Putamen (tissue), 1 donor: ENCODE measurements at regions not wholly inside any gene's neighbourhood (a gene's known extent, or its start where the extent isn't known, plus 50 kb on each side); places are given as distances from the start of the nearest gene placed in this dataset.
"Not testable (repeated sequence)": the region's sequence is repeated elsewhere in the genome, so short reads cannot be mapped to it uniquely, and the experiment has no call there.

ENCODE experiments used
- DNase-seq: peaks from one replicate; pipeline ENCODE4 v3.0.0-alpha.2; 2016; ENCODE audit warnings: low spot score

- no peak for DNase-seq
These were observed 92.7 kb downstream of the C12orf75 start for GRCh38 chr12:105423237-105423636.

- no peak for DNase-seq
These were observed 93.4 kb downstream of the C12orf75 start for GRCh38 chr12:105423921-105424320.

GRCh38 chr12:105425254-105426174, 95.0 kb downstream of the C12orf75 start:
- DNase-seq = no peak

- DNase-seq = no peak
These were observed 96.3 kb downstream of the C12orf75 start for GRCh38 chr12:105426766-105427165.

GRCh38 chr12:105427883-105428282, 97.4 kb downstream of the C12orf75 start:
- no peak for DNase-seq

DNA sequence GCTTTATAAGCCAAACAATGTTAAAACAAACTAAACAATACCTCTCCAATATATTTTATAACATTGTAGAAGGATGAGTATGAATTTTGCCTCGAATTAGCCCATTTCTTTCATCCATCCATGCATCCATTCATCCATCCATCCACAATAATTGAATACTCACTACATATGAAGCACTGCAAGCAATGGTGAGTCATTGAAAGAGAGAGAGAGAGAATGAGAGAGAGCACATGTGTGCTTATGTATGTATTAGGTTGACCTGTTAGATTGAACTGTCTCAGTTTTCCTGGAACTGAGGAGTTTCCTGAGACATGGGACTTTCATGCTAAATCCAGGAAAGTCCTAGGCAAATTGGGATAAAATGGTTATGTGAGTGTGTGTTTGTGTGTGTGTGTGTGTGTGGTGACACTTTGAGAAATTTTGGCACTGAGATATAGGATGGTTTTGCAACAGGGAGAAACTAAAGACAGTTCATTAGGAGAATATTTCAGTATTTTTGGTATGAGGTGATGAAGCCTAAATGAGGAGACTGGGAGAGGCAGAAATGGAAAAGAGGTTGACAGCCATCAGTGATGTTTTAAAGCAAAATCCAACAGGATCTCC, 98.4 kb downstream of the C12orf75 start:
- DNase-seq = no peak

DNA sequence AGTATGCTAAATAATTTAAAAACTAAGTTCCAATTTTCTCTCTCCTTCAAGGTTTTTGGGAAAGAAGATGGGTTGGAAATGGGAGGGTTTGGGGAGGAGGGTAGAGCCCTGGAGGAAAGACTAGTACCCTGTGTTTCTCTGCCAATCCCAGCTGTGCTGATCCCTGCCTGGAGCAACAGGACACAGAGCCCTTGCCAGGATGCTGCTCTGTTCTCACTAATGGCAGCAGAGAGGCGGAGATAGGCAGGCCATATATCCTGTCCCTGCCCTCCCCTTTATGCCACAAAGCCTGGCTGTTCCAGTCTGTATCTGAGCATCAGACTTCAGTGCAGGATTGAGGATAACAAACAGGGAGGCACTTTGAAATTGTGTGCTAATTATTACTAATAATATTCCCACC, 99.0 kb downstream of the C12orf75 start:
- no peak for DNase-seq

DNA sequence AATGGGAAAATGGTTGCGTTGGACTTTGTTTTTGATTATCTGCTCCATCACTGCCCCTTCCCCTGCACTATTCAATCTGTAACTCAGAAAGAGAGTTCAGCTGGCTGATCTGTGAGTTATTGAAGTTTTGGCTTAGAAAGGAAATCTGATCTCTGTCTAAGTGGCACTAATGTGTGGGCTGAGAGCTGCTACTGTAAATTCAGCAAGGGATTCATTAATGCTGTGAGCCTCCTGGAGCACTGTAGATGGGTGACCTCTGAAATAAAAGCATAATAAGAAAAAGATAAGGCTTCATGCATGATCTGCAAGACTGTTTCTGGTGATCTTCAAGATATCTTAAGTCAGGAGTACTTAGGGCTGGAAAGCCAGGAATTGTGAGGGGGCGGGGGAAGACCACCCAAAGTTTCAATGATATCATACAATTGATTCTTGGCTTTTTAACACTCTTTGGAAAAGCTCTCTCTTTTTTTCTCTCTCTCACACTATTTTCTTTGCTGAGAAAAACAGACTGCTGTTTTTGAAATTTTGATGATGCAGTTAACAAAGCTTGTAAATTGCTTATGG, 101.1 kb downstream of the C12orf75 start:
- no peak for DNase-seq

DNA sequence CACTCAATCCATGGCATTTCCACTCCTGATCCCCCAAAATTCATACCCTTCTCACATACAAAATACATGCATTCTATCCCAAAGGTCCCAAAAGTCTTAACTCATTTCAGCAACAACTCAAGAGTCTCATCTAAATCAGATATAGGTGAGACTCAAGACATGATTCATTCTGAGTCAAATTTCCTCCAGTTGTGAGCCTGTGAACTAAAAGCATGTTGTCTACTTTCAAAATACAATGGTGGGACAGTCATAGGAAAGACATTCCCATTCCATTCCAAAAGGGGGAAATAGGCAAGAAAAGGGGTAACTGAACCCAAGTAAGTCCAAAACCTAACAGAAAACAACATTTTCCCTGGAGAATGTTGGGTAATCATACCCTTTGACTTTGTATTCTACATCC, 103.3 kb downstream of the C12orf75 start:
- DNase-seq = no peak

GRCh38 chr12:105436636-105437035, 106.1 kb downstream of the C12orf75 start:
- DNase-seq = no peak

- no peak for DNase-seq
These were observed 109.7 kb downstream of the C12orf75 start for GRCh38 chr12:105440037-105440664.

DNA sequence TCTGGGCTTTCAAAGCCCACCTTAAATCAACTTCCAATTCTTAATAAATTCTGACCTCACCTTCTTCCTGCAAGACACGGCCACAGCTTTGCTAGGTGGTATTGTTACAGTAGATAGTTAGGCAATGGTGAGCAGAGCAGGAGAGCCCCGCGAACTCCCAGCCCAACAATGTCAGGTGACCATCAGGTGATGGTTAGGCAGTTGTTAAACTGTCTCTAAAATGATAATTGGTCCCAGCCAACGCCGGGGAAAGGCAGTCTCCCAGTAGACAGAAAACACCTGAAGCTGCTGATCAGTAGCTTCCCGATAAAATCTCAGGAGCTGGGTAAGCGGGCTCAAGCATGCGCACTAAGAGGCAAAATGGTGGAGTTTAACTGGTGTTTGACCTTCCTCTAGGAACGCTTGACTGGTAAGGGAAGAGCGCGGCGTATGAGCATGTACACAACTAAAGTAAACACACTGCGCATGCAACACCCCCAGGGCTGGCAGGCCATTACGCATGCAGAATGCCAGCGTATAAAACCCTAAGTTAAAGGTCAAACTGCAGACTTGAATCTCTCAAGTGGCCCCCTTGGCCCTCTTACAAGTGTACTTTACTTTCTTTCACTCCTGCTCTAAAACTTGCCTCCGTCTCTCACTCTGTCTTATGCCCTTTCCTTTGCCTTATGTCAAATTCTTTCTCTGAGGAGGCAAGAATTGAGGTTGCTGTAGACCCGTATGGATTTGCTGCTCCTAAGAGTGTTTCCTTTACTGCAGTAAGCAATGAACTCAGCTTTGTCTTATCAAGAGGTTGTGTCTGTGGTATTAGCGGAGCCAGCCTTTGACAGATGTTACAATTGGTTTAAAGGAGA, 113.5 kb downstream of the C12orf75 start:
- DNase-seq = no peak

DNA sequence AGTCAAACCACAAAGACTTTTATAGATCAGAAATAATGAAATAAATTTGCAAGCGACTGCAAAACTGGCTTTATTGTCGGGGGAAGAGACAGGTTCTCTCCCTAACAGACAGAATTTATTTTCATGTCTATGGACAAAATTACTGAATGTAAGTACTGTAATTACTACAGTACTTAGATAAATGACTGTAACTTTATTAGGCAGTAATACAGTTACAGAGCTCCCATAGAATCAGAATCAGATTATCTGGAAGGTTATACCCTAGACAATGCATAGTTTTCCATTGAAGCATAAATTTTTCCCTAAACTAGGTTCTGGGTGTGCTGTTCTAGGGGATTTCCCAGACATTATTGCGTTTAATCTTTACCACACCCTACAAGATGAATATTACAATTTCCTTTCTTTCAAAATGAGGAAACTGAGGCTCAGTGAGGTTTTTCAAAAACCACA, 114.2 kb downstream of the C12orf75 start:
- no peak for DNase-seq

DNA sequence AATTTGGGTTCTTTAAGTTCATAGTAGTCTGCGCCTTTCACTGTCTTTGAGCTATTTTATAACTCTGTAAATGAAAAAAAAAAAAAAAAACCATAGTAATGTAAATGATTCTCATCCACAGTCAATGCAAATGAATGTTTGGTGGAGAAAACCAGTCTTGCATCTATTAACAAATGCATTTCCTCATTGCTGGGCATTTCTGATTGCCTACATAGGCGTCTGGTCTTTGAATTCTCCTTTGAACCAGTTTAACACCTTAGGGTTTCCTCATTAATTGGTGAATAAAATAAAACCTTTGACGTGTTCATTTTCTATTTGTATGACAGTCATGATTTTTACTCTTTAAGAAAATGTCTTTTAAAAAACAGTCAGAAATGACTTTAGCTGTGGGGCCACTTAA, 114.8 kb downstream of the C12orf75 start:
- DNase-seq = no peak

DNA sequence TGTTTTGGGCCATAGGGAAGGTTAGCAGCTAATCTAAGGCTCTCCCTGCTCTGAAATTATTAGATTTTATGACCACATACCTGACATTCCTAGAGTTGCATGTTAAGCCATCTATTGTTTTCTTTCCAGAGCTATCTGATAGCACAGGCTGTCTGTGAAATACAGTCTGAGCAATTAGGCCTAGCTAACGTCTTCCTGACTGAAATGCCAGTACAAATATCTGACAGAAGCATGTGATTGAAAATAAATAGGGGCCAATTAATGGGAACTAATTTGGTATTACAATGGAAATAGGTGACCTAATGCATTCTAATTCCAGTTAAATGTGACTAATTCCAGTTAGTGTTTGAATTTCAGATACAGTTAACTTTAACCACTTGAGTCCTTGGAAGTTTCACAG, 115.2 kb downstream of the C12orf75 start:
- DNase-seq = no peak

GRCh38 chr12:105446460-105446859, 116.0 kb downstream of the C12orf75 start:
- DNase-seq = not testable (repeated sequence)

GRCh38 chr12:105449431-105449830, 118.9 kb downstream of the C12orf75 start:
- DNase-seq = no peak

DNA sequence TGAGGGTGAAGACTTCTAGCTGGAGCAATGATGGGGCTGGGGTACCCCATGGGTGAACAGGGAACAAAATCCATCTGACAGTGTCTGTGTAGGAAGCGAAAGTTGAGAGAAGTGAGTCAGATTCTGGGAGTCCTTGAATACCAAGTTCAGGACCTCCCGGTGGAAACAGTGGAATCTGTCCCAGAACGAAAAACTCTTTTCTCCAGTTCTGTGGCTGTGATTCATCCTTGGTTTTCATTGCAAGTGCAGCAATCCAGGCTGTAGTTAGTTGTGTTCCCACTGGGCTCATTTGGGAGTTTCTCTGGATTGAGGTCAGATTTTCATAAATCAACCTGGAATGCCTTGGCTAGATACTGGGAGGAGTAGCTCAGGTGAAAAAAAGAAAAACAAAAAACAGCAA, 120.7 kb downstream of the C12orf75 start:
- no peak for DNase-seq

DNA sequence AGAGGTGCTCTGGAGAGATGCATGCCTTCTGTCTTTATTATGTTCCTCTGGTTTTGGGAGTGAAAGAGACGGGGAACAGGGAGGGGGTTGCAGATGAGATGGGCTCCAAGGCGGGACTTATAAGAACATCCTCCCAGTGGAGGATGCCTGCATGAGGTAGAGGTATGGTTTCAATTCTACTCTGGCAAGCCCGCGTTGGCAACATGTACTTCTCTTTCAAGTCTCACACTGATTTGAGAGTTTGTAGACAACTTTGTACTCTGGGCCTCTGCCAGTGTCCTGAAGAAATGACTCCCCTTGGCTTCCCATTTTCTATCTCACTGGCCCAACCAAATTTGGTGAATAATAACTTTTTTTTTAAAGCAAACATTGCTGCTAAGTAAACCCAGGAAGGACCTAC, 121.3 kb downstream of the C12orf75 start:
- no peak for DNase-seq

- no peak for DNase-seq
These were observed 122.8 kb downstream of the C12orf75 start for GRCh38 chr12:105453316-105453715.

DNA sequence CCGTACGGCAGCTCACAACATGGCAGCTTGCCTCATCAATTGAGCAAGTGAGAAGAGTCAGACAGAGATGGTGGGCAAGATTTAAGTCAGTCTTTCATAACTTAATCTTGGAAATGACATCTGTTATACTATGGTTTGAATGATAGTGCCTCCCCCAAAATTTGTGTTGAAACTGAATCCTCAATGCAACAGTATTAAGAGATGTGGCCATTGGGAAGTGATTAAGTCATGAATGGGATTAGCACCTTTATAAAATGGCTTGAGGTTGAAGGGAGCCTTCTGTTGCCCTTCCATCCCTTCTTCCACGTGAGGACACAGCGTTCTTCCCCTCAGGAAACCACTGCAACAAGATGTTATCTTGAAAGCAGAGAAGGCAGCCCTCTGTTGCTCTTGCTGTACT, 124.2 kb downstream of the C12orf75 start:
- no peak for DNase-seq

GRCh38 chr12:105455261-105455660, 124.8 kb downstream of the C12orf75 start:
- DNase-seq = no peak
